ENCODE measurements at regions not wholly inside any gene's neighbourhood (a gene's known extent, or its start where the extent isn't known, plus 50 kb on each side); places are given as distances from the start of the nearest gene placed in this dataset.

DNA sequence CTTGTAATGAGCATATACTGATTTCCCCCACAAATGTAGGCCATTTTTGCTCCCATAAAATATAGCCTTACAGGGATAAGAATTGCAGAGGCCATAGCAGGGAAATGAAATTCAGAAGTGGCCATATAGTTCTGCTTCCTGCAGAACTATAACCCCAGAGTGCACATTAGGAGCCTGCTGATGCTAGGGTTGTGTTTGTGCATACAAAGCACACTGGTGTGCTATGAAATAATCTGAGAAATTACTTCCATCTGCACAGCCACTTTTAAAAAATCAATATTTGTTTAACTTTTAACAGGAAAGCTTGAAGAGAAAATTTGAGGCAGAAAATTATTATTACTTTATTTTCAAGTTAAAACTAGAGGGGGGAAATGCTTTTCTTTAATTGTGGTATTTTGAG is 380.3 kb downstream of the MRPS30 start:
- H3K27ac Mint-ChIP-seq: no peak overlapping the region

GRCh38 chr5:45189481-45189880 is 380.7 kb downstream of the MRPS30 start:
- H3K27me3 Mint-ChIP-seq: no peaks in the 10 kb centered on the region
- no peak for ATAC-seq
- H3K9me3 Mint-ChIP-seq: no peaks in the 10 kb centered on the region
- no peak overlapping the region for H3K27ac Mint-ChIP-seq
- H3K4me3 Mint-ChIP-seq: no peak overlapping the region
- no peaks in the 10 kb centered on the region for H3K4me1 Mint-ChIP-seq
- H3K36me3 Mint-ChIP-seq: no peaks in the 10 kb centered on the region

More for the DNA sequence above, 380.3 kb downstream of the MRPS30 start:
- no peak overlapping the region for H3K4me3 Mint-ChIP-seq
- H3K4me1 Mint-ChIP-seq: no peaks in the 10 kb centered on the region
- no peak for ATAC-seq
- no peaks in the 10 kb centered on the region for H3K36me3 Mint-ChIP-seq
- H3K9me3 Mint-ChIP-seq: no peaks in the 10 kb centered on the region
- H3K27me3 Mint-ChIP-seq: no peaks in the 10 kb centered on the region

- Mint-ChIP-seq H3K4me3 (no peak overlapping the region), H3K27ac (no peak overlapping the region), H3K36me3 (no peaks in the 10 kb centered on the region), H3K4me1 (no peaks in the 10 kb centered on the region), H3K27me3 (no peaks in the 10 kb centered on the region), H3K9me3 (no peaks in the 10 kb centered on the region)
- ATAC-seq: no peak
Measured at GRCh38 chr5:45195026-45195425, 386.3 kb downstream of the MRPS30 start.

All from stimulated activated memory B cell treated with anti-CD40 and anti-IgM and Interleukin-4, amounts not matched to agents 10 μg/mL and 1 μg/mL and 100 μg/mL, for 72 hours (primary cell).